ENCODE measurements at regions not wholly inside any gene's neighbourhood (a gene's known extent, or its start where the extent isn't known, plus 50 kb on each side); places are given as distances from the start of the nearest gene placed in this dataset.

DNA sequence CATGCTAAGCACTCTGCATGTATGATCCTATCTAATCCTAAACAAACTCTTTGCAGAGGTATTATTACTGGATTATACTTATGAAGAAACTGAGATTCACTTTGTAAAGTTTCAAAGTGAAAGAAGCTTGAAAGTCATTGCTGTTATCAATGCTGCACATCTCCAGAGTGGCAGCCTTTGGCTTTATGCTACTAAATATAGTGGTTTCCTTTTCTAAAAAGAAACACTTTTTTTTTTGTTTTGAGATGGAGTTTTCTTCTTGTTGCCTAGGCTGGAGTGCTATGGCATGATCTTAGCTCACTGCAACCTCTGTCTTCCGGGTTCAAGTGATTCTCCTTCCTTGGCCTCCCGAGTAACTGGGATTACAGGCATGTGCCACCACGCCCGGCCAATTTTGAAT, 114.9 kb upstream of the RAB27B start:
- no peak overlapping the region for H3K4me3 ChIP-seq (ENCODE audit: low read length)
- no peak for TF ChIP-seq CTCF (conservative IDR thresholded peaks at IDR 0.05; ENCODE audit: low read depth, low read length)
- no peak for DNase-seq (ENCODE audit: low read depth)

DNA sequence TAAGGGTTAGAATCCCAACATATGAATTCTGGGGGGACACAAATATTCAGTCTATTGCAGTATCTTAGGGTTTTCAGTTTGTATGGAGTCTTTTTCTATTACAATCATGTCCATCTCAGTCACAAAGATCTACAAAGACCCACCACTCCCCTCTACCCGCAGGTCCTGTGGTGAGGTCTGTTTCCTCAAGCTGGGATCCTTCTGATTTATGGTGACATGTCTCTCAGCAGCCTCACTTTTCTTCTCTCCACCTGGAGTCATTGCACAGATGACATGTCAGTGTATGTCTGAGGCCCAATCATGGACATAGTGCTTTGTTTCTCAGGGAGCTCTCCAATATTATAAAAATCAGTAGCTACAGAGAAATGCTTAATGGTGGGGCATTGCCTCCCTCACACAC, 113.4 kb upstream of the RAB27B start:
- TF ChIP-seq CTCF (conservative IDR thresholded peaks at IDR 0.05; ENCODE audit: low read depth, low read length): no peak
- H3K4me3 ChIP-seq (ENCODE audit: low read length): no peak overlapping the region
- no peak for DNase-seq (ENCODE audit: low read depth)

- DNase-seq (ENCODE audit: low read depth): no peak
- H3K4me3 ChIP-seq (ENCODE audit: low read length): no peak overlapping the region
- no peak for TF ChIP-seq CTCF (conservative IDR thresholded peaks at IDR 0.05; ENCODE audit: low read depth, low read length)
Measured at GRCh38 chr18:54716586-54716985, 111.7 kb upstream of the RAB27B start.

- DNase-seq (ENCODE audit: low read depth): no peak
- TF ChIP-seq CTCF (conservative IDR thresholded peaks at IDR 0.05; ENCODE audit: low read depth, low read length): no peak
Measured at GRCh38 chr18:54717673-54718407, 110.4 kb upstream of the RAB27B start.

DNA sequence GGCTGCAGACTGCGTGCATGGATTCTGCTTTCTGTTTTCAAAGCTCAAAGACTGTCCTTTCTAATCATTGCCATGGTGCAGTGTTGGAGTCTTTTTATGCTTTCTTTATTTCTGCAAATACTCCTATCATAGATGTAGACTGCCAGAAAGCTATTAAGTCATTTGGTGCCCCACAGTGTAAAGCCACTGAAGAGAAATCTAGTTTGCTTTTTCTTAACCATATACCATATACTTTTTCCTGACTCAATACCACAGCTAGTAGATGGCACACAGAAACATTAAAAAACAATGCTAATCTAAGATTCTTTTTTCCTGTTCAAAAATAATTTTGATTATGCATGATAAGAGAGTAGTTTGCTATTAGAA, 109.9 kb upstream of the RAB27B start:
- no peak for TF ChIP-seq CTCF (conservative IDR thresholded peaks at IDR 0.05; ENCODE audit: low read depth, low read length)
- DNase-seq (ENCODE audit: low read depth): no peak
- H3K4me3 ChIP-seq (ENCODE audit: low read length): no peak overlapping the region

More at GRCh38 chr18:54717673-54718407, 110.4 kb upstream of the RAB27B start:
- H3K4me3 ChIP-seq (ENCODE audit: low read length): peak overlapping the region; percentile 16

- H3K4me3 ChIP-seq (ENCODE audit: low read length): no peak overlapping the region
Measured at GRCh38 chr18:54720620-54721019, 107.7 kb upstream of the RAB27B start.

More at GRCh38 chr18:54720620-54721019, 107.7 kb upstream of the RAB27B start:
- no peak for DNase-seq (ENCODE audit: low read depth)
- TF ChIP-seq CTCF (conservative IDR thresholded peaks at IDR 0.05; ENCODE audit: low read depth, low read length): no peak
